ENCODE measurements at regions not wholly inside any gene's neighbourhood (a gene's known extent, or its start where the extent isn't known, plus 50 kb on each side); places are given as distances from the start of the nearest gene placed in this dataset.

DNA sequence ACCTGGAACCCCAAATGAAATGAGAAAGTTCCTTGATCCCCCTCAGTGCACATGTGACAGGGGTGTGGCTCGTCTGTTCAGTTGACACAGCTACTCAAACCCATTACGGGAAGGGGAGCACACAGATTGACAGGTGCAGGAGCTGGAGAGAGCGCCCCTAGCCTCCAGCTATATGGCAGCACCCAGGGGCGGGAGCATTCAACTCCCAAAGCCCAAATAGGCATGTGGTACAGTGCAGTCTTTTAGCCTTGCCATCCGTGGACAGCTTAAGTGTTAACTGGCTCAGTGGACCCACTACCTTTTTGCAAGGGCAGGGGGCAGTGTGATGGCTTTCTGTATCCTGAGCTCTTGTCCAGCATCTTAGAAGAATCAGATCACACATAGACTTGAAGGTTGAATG is 1374.2 kb upstream of the ALCAM start:
- Histone ChIP-seq H3K79me2 (ENCODE audit: control insufficient read depth, insufficient read depth, low read length) (no peaks in the 10 kb centered on the region), H3K27ac (ENCODE audit: control insufficient read depth, insufficient read depth, low read length) (no peak overlapping the region), H3K4me3 (ENCODE audit: control insufficient read depth in 2 of 3, extremely low read depth in 1 of 3, insufficient read depth in 2 of 3, low read depth in 1 of 3, low read length in 3 of 3) (no peak overlapping the region), H3K9me3 (ENCODE audit: control insufficient read depth, low read depth, low read length) (no peaks in the 10 kb centered on the region), H3K4me2 (ENCODE audit: control insufficient read depth, extremely low read depth, insufficient read depth, low read depth, low read length) (no peak overlapping the region), H2AFZ (ENCODE audit: control insufficient read depth, low read length) (no peak overlapping the region), H3K36me3 (ENCODE audit: control insufficient read depth in 2 of 2, extremely low read depth in 1 of 2, insufficient read depth in 2 of 2, low read length in 2 of 2) (no peaks in the 10 kb centered on the region), H3K4me1 (ENCODE audit: control insufficient read depth, extremely low read depth, insufficient read depth, low read length) (no peaks in the 10 kb centered on the region), H4K20me1 (ENCODE audit: control insufficient read depth, extremely low read depth, insufficient read depth, low read length) (no peaks in the 10 kb centered on the region), H3K9me1 (ENCODE audit: control insufficient read depth, extremely low read depth, insufficient read depth, low read length) (no peaks in the 10 kb centered on the region), H3K9ac (ENCODE audit: control insufficient read depth, extremely low read depth, insufficient read depth, low read length) (no peak overlapping the region), H3K27me3 (ENCODE audit: control insufficient read depth, extremely low read depth, insufficient read depth, low read length) (no peaks in the 10 kb centered on the region)
- dilution Hi-C loops (cut with MboI; ENCODE audit: extremely low pct_ligation_motif_present, low sequenced_read_pairs) = no loop called here
- FAIRE-seq = no peak
- TF ChIP-seq EZH2 (IDR thresholded peaks at IDR 0.05; ENCODE audit: low read length) = no peak
- TF ChIP-seq, protein P1, sequence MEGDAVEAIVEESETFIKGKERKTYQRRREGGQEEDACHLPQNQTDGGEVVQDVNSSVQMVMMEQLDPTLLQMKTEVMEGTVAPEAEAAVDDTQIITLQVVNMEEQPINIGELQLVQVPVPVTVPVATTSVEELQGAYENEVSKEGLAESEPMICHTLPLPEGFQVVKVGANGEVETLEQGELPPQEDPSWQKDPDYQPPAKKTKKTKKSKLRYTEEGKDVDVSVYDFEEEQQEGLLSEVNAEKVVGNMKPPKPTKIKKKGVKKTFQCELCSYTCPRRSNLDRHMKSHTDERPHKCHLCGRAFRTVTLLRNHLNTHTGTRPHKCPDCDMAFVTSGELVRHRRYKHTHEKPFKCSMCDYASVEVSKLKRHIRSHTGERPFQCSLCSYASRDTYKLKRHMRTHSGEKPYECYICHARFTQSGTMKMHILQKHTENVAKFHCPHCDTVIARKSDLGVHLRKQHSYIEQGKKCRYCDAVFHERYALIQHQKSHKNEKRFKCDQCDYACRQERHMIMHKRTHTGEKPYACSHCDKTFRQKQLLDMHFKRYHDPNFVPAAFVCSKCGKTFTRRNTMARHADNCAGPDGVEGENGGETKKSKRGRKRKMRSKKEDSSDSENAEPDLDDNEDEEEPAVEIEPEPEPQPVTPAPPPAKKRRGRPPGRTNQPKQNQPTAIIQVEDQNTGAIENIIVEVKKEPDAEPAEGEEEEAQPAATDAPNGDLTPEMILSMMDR (optimal IDR thresholded peaks at IDR 0.05 in 1 of 3, IDR thresholded peaks at IDR 0.05 in 1 of 3, conservative IDR thresholded peaks at IDR 0.05 in 1 of 3; ENCODE audit: extremely low read depth in 1 of 3, insufficient read depth in 2 of 3, low read length in 3 of 3) = no peak
- no peak for DNase-seq (ENCODE audit: low read depth, low spot score)

DNA sequence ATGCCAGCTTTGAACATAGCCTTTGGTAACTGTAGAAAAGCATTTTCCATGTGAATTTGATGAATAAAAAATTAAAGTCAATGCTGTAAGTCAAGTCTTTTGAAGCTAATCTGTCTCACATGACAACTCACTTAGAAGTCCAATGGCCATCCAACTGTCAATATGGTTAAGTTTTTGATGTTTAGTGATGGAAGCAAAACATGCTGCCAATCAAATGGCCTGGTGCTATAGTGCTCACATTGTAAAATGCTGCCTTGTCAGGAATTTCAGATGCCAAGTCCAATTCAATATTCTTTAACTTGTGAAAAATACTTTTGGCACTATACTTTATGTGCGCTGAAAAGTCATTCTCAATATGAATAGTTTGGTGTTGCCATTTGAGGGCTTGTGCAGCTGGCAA is 1361.8 kb upstream of the ALCAM start:
- TF ChIP-seq, protein P1 (optimal IDR thresholded peaks at IDR 0.05 in 1 of 3, IDR thresholded peaks at IDR 0.05 in 1 of 3, conservative IDR thresholded peaks at IDR 0.05 in 1 of 3; ENCODE audit: extremely low read depth in 1 of 3, insufficient read depth in 2 of 3, low read length in 3 of 3) = no peak
- no peak for TF ChIP-seq EZH2 (IDR thresholded peaks at IDR 0.05; ENCODE audit: low read length)
- no peak overlapping the region for H2AFZ ChIP-seq (ENCODE audit: control insufficient read depth, low read length)
- FAIRE-seq (no peak), DNase-seq (ENCODE audit: low read depth, low spot score) (no peak)
- dilution Hi-C loops (cut with MboI; ENCODE audit: extremely low pct_ligation_motif_present, low sequenced_read_pairs) = no loop called here
- no peak overlapping the region for H3K27ac ChIP-seq (ENCODE audit: control insufficient read depth, insufficient read depth, low read length)
- H3K4me1 ChIP-seq (ENCODE audit: control insufficient read depth, extremely low read depth, insufficient read depth, low read length) = no peaks in the 10 kb centered on the region
- H3K4me2 ChIP-seq (ENCODE audit: control insufficient read depth, extremely low read depth, insufficient read depth, low read depth, low read length) = no peak overlapping the region
- H3K9me3 ChIP-seq (ENCODE audit: control insufficient read depth, low read depth, low read length) = no peaks in the 10 kb centered on the region
- H4K20me1 ChIP-seq (ENCODE audit: control insufficient read depth, extremely low read depth, insufficient read depth, low read length) = no peaks in the 10 kb centered on the region
- H3K36me3 ChIP-seq (ENCODE audit: control insufficient read depth in 2 of 2, extremely low read depth in 1 of 2, insufficient read depth in 2 of 2, low read length in 2 of 2) = no peaks in the 10 kb centered on the region
- no peaks in the 10 kb centered on the region for H3K27me3 ChIP-seq (ENCODE audit: control insufficient read depth, extremely low read depth, insufficient read depth, low read length)
- no peak overlapping the region for H3K9ac ChIP-seq (ENCODE audit: control insufficient read depth, extremely low read depth, insufficient read depth, low read length)
- no peak overlapping the region for H3K4me3 ChIP-seq (ENCODE audit: control insufficient read depth in 2 of 3, extremely low read depth in 1 of 3, insufficient read depth in 2 of 3, low read depth in 1 of 3, low read length in 3 of 3)
- H3K79me2 ChIP-seq (ENCODE audit: control insufficient read depth, insufficient read depth, low read length) = no peaks in the 10 kb centered on the region
- no peaks in the 10 kb centered on the region for H3K9me1 ChIP-seq (ENCODE audit: control insufficient read depth, extremely low read depth, insufficient read depth, low read length)
